A673 (cell line): ENCODE measurements at regions not wholly inside any gene's neighbourhood (a gene's known extent, or its start where the extent isn't known, plus 50 kb on each side); places are given as distances from the start of the nearest gene placed in this dataset.

Experiments used
- BruUV-seq: library from RNA; stranded (reverse); fragments of 400-500 nt; replicated peaks from 2 replicates; lab custom pipeline; 2021; lab: Mats Ljungman, UMichigan
- CTCF ChIA-PET: fragments of 300-600 bp; sonication (Branson Sonifier 250); formaldehyde crosslinking; loops from one replicate; lab custom pipeline; 2022; ENCODE audit warnings: antibody characterized with exemption; lab: Charles Lee
- POLR2A ChIA-PET: fragments of 300-600 bp; sonication (Branson Sonifier 250); formaldehyde crosslinking; loops from one replicate; lab custom pipeline; 2022; ENCODE audit warnings: antibody characterized with exemption; ENCODE audit not compliant: low non-redundant PET; lab: Charles Lee
- DNase-seq: peaks from one replicate; pipeline ENCODE4 v3.0.0-alpha.2; 2015; ENCODE audit warnings: low spot score
- H3K27ac ChIP-seq: fragments of 200-600 bp; sonication (generic); 2 replicates; pipeline ENCODE4 v1.5.1; 2016; ENCODE audit warnings: mixed run types, low read depth, mild to moderate bottlenecking, mixed read lengths, antibody characterized with exemption, low read length; ENCODE audit not compliant: poor library complexity, severe bottlenecking
- H3K27me3 ChIP-seq: fragments of 200-600 bp; sonication (generic); replicated peaks from 2 replicates; pipeline ENCODE4 v1.6.1; 2017; ENCODE audit warnings: mixed run types, low read depth, mild to moderate bottlenecking, mixed read lengths, antibody characterized with exemption, low read length; ENCODE audit not compliant: insufficient read depth, poor library complexity
- H3K36me3 ChIP-seq: fragments of 200-600 bp; sonication (generic); 2 replicates; pipeline ENCODE4 v1.6.1; 2016; ENCODE audit warnings: mixed run types, mild to moderate bottlenecking, mixed read lengths, antibody characterized with exemption, low read length; ENCODE audit not compliant: insufficient read depth, poor library complexity, severe bottlenecking
- H3K4me1 ChIP-seq: fragments of 200-600 bp; sonication (generic); 2 replicates; pipeline ENCODE4 v1.6.1; 2017; ENCODE audit warnings: mixed run types, mild to moderate bottlenecking, mixed read lengths, antibody characterized with exemption, low read length; ENCODE audit not compliant: insufficient read depth, poor library complexity, severe bottlenecking
- H3K4me3 ChIP-seq: fragments of 200-600 bp; sonication (generic); 2 replicates; pipeline ENCODE4 v1.5.1; 2016; ENCODE audit warnings: low read depth, mixed run types, mild to moderate bottlenecking, mixed read lengths, low read length; ENCODE audit not compliant: poor library complexity, severe bottlenecking
- H3K9me3 ChIP-seq: fragments of 200-600 bp; sonication (generic); 2 replicates; pipeline ENCODE4 v1.6.1; 2016; ENCODE audit warnings: mixed run types, low read depth, mild to moderate bottlenecking, mixed read lengths, antibody characterized with exemption, low read length; ENCODE audit not compliant: poor library complexity, severe bottlenecking
- CTCF ChIP-seq: fragments of 300-800, 200-600 bp; sonication (generic); conservative IDR thresholded peaks from 2 replicates; pipeline ENCODE4 v1.5.1; 2017; ENCODE audit warnings: low read depth, mild to moderate bottlenecking, antibody characterized with exemption, low read length, moderate library complexity, mixed read lengths
- EZH2 ChIP-seq: fragments of 200-600 bp; sonication (generic); IDR thresholded peaks from 2 replicates; pipeline ENCODE4 v1.6.1; 2017; ENCODE audit warnings: borderline replicate concordance, low read depth, mild to moderate bottlenecking, mixed read lengths, antibody characterized with exemption, low read length; ENCODE audit not compliant: poor library complexity, severe bottlenecking
- intact Hi-C: fragments of 100-400 bp; cut with micrococcal nuclease; formaldehyde crosslinking; loops from one replicate; pipeline ENCODE4 v1.10.0; 2022; ENCODE audit not compliant: unreplicated experiment

GRCh38 chr17:77602883-77603640 lies 355.4 kb upstream of the TNRC6C start:
- intact Hi-C loops = no loop called here
- H3K4me3 ChIP-seq = no peak overlapping the region
- no peaks in the 10 kb centered on the region for H3K9me3 ChIP-seq
- H3K27ac ChIP-seq = no peak overlapping the region
- H3K27me3 ChIP-seq = no peaks in the 10 kb centered on the region
- H3K4me1 ChIP-seq = no peaks in the 10 kb centered on the region
- POLR2A ChIA-PET = no interaction called here
- no peaks in the 10 kb centered on the region for H3K36me3 ChIP-seq
- DNase-seq = no peak
- TF ChIP-seq CTCF (no peak), EZH2 (no peak)
- no TSS peak for BruUV-seq
- CTCF ChIA-PET = no interaction called here

GRCh38 chr17:77604301-77604972 lies 354.1 kb upstream of the TNRC6C start:
- no TSS peak for BruUV-seq
- H3K9me3 ChIP-seq = no peaks in the 10 kb centered on the region
- no peak overlapping the region for H3K4me3 ChIP-seq
- intact Hi-C loops = no loop called here
- no peaks in the 10 kb centered on the region for H3K36me3 ChIP-seq
- H3K4me1 ChIP-seq = no peaks in the 10 kb centered on the region
- CTCF ChIA-PET = no interaction called here
- no peak for DNase-seq
- H3K27me3 ChIP-seq = no peaks in the 10 kb centered on the region
- no peak for TF ChIP-seq EZH2
- no peak for TF ChIP-seq CTCF
- POLR2A ChIA-PET = no interaction called here
- no peak overlapping the region for H3K27ac ChIP-seq

GRCh38 chr17:77604973-77605313 lies 353.6 kb upstream of the TNRC6C start:
- no peak for DNase-seq
- CTCF ChIA-PET = no interaction called here

More at GRCh38 chr17:77604973-77605313, 353.6 kb upstream of the TNRC6C start:
- no peaks in the 10 kb centered on the region for H3K9me3 ChIP-seq
- POLR2A ChIA-PET = no interaction called here
- no peaks in the 10 kb centered on the region for H3K4me1 ChIP-seq
- no peaks in the 10 kb centered on the region for H3K27me3 ChIP-seq
- intact Hi-C loops = no loop called here
- no peak for TF ChIP-seq CTCF
- H3K36me3 ChIP-seq = no peaks in the 10 kb centered on the region
- no peak overlapping the region for H3K27ac ChIP-seq
- H3K4me3 ChIP-seq = no peak overlapping the region
- BruUV-seq = no TSS peak
